Parathyroid adenoma (tissue), 2 donors: ENCODE measurements at regions not wholly inside any gene's neighbourhood (a gene's known extent, or its start where the extent isn't known, plus 50 kb on each side); places are given as distances from the start of the nearest gene placed in this dataset.
A peak's percentile ranks its signal among the peaks of the same experiment; 100 is the strongest.

ENCODE experiments used
- H2AFZ ChIP-seq: fragments of 300-600 bp; sonication (generic); one replicate; pipeline ENCODE4 v1.7.0; 2017; ENCODE audit warnings: antibody characterized with exemption, mild to moderate bottlenecking
- H3K27ac ChIP-seq: fragments of 300-600 bp; sonication (generic); one replicate; pipeline ENCODE4 v1.7.0; 2017
- H3K27me3 ChIP-seq: fragments of 300-600 bp; sonication (generic); one replicate; pipeline ENCODE4 v1.7.0; 2017; ENCODE audit warnings: low read length; ENCODE audit not compliant: control insufficient read depth, insufficient read depth
- H3K36me3 ChIP-seq: fragments of 300-600 bp; sonication (generic); one replicate; pipeline ENCODE4 v1.7.0; 2017; ENCODE audit warnings: low read length; ENCODE audit not compliant: control insufficient read depth, insufficient read depth
- H3K4me1 ChIP-seq: fragments of 300-600 bp; sonication (generic); one replicate; pipeline ENCODE4 v1.7.0; 2017; ENCODE audit warnings: control low read depth
- H3K4me2 ChIP-seq: fragments of 300-600 bp; sonication (generic); one replicate; pipeline ENCODE4 v1.7.0; 2017; ENCODE audit warnings: low read length
- H3K4me3 ChIP-seq: fragments of 300-600 bp; sonication (generic); one replicate; pipeline ENCODE4 v1.7.0; 2017; ENCODE audit warnings: low read depth, low read length
- H3K79me2 ChIP-seq: fragments of 300-600 bp; sonication (generic); one replicate; pipeline ENCODE4 v1.7.0; 2017; ENCODE audit warnings: control low read depth
- H3K9ac ChIP-seq: fragments of 300-600 bp; sonication (generic); one replicate; pipeline ENCODE4 v1.7.0; 2017; ENCODE audit warnings: mild to moderate bottlenecking
- H3K9me3 ChIP-seq: fragments of 300-600 bp; sonication (generic); one replicate; pipeline ENCODE4 v1.7.0; 2017; ENCODE audit warnings: low read length; ENCODE audit not compliant: control insufficient read depth
- TF ChIP-seq, protein P1 (sequence below): fragments of 300-600 bp; sonication (generic); IDR thresholded peaks from one replicate; pipeline ENCODE4 v1.7.0; 2017; ENCODE audit warnings: antibody characterized with exemption, mild to moderate bottlenecking
- donor health status: primary hyperparathyroidism.

DNA sequence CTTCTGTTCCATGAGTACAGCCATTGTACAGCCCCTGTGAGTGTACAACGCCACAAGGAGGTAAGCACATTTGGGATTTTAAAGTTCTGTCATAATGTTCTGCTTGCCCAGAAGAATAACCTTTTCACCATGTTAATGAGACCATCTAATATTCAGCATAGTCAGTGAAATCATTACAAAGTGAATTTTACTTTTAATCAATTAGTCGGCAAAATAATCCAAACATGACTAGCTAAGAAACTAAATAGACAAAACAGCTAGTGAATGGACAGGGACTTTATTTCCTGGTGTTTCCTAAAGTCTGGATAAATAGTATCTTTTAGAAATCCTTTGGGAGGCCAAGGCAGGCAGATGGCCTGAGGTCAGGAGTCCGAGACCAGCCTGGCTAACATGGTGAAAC, 69.0 kb upstream of the NRSN1 start:
- Histone ChIP-seq H3K79me2 (no peaks in the 10 kb centered on the region), H3K27ac (no peak overlapping the region), H3K4me2 (no peak overlapping the region), H3K4me3 (no peak overlapping the region), H3K9ac (no peak overlapping the region), H3K4me1 (no peaks in the 10 kb centered on the region), H3K27me3 (no peaks in the 10 kb centered on the region), H3K9me3 (no peaks in the 10 kb centered on the region), H2AFZ (no peak overlapping the region), H3K36me3 (no peaks in the 10 kb centered on the region)
- TF ChIP-seq, protein P1, sequence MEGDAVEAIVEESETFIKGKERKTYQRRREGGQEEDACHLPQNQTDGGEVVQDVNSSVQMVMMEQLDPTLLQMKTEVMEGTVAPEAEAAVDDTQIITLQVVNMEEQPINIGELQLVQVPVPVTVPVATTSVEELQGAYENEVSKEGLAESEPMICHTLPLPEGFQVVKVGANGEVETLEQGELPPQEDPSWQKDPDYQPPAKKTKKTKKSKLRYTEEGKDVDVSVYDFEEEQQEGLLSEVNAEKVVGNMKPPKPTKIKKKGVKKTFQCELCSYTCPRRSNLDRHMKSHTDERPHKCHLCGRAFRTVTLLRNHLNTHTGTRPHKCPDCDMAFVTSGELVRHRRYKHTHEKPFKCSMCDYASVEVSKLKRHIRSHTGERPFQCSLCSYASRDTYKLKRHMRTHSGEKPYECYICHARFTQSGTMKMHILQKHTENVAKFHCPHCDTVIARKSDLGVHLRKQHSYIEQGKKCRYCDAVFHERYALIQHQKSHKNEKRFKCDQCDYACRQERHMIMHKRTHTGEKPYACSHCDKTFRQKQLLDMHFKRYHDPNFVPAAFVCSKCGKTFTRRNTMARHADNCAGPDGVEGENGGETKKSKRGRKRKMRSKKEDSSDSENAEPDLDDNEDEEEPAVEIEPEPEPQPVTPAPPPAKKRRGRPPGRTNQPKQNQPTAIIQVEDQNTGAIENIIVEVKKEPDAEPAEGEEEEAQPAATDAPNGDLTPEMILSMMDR = no peak

DNA sequence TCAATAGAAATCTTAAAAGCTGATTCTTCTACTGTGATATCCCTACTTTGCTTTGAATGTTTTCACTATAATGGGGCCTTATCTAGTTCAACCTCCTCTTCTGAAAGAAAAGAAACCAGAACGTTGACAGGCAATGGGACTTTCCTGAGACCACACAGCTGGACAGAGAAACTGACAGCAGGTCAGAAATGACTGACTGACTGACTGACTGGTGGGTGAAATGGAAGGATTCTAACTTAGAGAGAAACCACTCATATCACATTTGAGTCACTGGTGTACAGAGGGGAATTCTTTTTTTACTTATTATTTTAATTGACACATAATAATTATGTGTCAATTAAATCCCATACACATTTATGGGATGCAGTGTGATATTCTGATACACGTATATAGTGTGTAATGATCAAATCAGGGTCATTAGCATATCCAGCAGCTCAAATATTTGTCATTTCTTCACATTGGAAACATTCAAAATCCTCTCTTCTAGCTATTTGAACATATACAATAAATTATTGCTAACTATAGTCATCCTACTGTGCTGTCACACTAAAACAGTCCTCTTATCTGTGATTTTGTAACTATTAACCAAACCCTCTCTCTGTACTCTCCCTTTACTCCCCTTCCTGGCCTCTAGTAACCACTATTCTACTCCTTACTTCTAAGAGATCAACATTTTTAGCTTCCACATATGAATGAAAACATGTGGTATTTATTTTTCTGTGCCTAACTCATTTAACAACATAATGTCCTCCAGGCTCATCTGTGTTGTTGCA, 64.8 kb upstream of the NRSN1 start:
- Histone ChIP-seq H3K36me3 (no peaks in the 10 kb centered on the region), H3K27ac (no peak overlapping the region)

DNA sequence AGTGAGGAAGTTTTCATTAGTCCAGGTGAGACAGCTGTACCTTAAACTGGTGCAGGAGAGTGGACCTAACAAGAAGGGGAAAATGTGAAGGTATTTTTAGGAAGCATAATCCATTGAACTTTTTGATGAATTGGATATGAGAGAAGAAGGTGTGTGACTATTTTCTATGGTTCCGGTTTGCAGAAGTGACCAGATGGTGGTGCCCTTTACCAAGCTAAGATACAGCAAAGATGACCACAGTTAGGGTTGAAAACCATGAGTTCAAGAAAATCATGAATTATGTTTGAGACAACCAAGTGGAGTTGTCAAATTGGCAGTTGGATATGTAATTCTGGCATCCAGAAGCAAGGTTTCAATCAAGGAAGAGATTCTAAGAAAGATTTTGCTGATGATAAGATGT, 61.9 kb upstream of the NRSN1 start:
- Histone ChIP-seq H3K4me1 (peaks cover 5% of the 10 kb centered on the region), H3K9me3 (no peaks in the 10 kb centered on the region), H3K4me3 (no peak overlapping the region), H3K36me3 (no peaks in the 10 kb centered on the region), H3K4me2 (no peak overlapping the region), H3K79me2 (no peaks in the 10 kb centered on the region), H3K27ac (no peak overlapping the region), H3K9ac (no peak overlapping the region), H3K27me3 (no peaks in the 10 kb centered on the region), H2AFZ (no peak overlapping the region)
- TF ChIP-seq, protein P1 = peak; percentile 66

More for the DNA sequence above, 64.8 kb upstream of the NRSN1 start:
- Histone ChIP-seq H3K9ac (no peak overlapping the region), H3K4me2 (no peak overlapping the region), H3K27me3 (no peaks in the 10 kb centered on the region), H3K4me3 (no peak overlapping the region), H3K9me3 (no peaks in the 10 kb centered on the region), H3K4me1 (peaks cover 5% of the 10 kb centered on the region), H3K79me2 (no peaks in the 10 kb centered on the region), H2AFZ (peak overlapping the region; percentile 13)
- TF ChIP-seq, protein P1 = no peak

DNA sequence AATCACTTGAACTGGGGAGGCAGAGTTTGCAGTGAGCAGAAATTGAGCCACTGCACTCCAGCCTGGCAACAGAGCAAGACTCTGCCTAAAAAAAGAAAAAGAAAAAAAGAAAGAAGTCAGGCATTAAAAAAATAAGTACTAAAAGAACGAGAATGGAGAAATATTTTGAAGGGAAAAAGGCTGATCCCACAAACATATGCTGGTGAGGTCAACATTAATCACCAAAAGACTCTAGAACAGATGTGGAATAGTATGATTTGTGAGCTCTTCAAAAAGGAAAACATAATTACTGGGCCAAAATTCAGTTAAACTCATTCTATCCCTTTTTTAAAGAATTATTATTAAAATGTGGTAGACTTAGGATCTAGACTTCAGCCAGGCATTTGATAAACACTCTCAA, 61.2 kb upstream of the NRSN1 start:
- no peaks in the 10 kb centered on the region for H3K9me3 ChIP-seq

More for the DNA sequence above, 61.2 kb upstream of the NRSN1 start:
- TF ChIP-seq, protein P1 = no peak
- no peak overlapping the region for H3K4me3 ChIP-seq
- peak overlapping the region; percentile 12 for H2AFZ ChIP-seq
- peaks cover 5% of the 10 kb centered on the region for H3K4me1 ChIP-seq
- no peaks in the 10 kb centered on the region for H3K36me3 ChIP-seq
- no peak overlapping the region for H3K9ac ChIP-seq
- no peaks in the 10 kb centered on the region for H3K79me2 ChIP-seq
- H3K27ac ChIP-seq = no peak overlapping the region
- H3K4me2 ChIP-seq = no peak overlapping the region
- no peaks in the 10 kb centered on the region for H3K27me3 ChIP-seq
